Suppressor macrophage treated with lipopolysaccharide for 4 hours (primary cell): ENCODE measurements at regions not wholly inside any gene's neighbourhood (a gene's known extent, or its start where the extent isn't known, plus 50 kb on each side); places are given as distances from the start of the nearest gene placed in this dataset.
"Not testable (repeated sequence)": the region's sequence is repeated elsewhere in the genome, so short reads cannot be mapped to it uniquely, and the experiment has no call there.

Experiments
- DNase-seq: peaks from one replicate; pipeline ENCODE4 v3.0.0-alpha.2; 2020

GRCh38 chr9:87049929-87050608, 102.8 kb upstream of the GAS1 start:
- not testable (repeated sequence) for DNase-seq

GRCh38 chr9:87054999-87055686, 107.8 kb upstream of the GAS1 start:
- DNase-seq: no peak

GRCh38 chr9:87059772-87060171, 112.5 kb upstream of the GAS1 start:
- no peak for DNase-seq

- DNase-seq: no peak
Observed at GRCh38 chr9:87062746-87063145, 115.4 kb upstream of the GAS1 start.

GRCh38 chr9:87063246-87063645, 115.9 kb upstream of the GAS1 start:
- DNase-seq: no peak

GRCh38 chr9:87063871-87064270, 116.6 kb upstream of the GAS1 start:
- no peak for DNase-seq

GRCh38 chr9:87064311-87064710, 117.0 kb upstream of the GAS1 start:
- DNase-seq: no peak

- no peak for DNase-seq
Observed at GRCh38 chr9:87065981-87066380, 118.7 kb upstream of the GAS1 start.

GRCh38 chr9:87067426-87067825, 120.1 kb upstream of the GAS1 start:
- DNase-seq: no peak

GRCh38 chr9:87068177-87068840, 121.0 kb upstream of the GAS1 start:
- no peak for DNase-seq

GRCh38 chr9:87069690-87070089, 122.4 kb upstream of the GAS1 start:
- DNase-seq: peak; percentile 22

- no peak for DNase-seq
Observed at GRCh38 chr9:87070336-87070735, 123.0 kb upstream of the GAS1 start.

GRCh38 chr9:87071473-87071872, 124.2 kb upstream of the GAS1 start:
- no peak for DNase-seq

- no peak for DNase-seq
Observed at GRCh38 chr9:87073692-87074091, 126.4 kb upstream of the GAS1 start.

GRCh38 chr9:87075537-87075936, 128.2 kb upstream of the GAS1 start:
- DNase-seq: no peak

- DNase-seq: no peak
Observed at GRCh38 chr9:87076825-87077224, 129.5 kb upstream of the GAS1 start.

- DNase-seq: no peak
Observed at GRCh38 chr9:87077986-87078385, 130.7 kb upstream of the GAS1 start.

GRCh38 chr9:87080512-87081264, 133.4 kb upstream of the GAS1 start:
- DNase-seq: no peak

- DNase-seq: no peak
Observed at GRCh38 chr9:87081503-87081902, 134.2 kb upstream of the GAS1 start.

- no peak for DNase-seq
Observed at GRCh38 chr9:87083986-87084385, 136.7 kb upstream of the GAS1 start.

- no peak for DNase-seq
Observed at GRCh38 chr9:87084407-87084806, 137.1 kb upstream of the GAS1 start.

- no peak for DNase-seq
Observed at GRCh38 chr9:87085073-87085472, 137.8 kb upstream of the GAS1 start.

GRCh38 chr9:87085521-87085920, 138.2 kb upstream of the GAS1 start:
- no peak for DNase-seq
